Liver (tissue), 8 donors: ENCODE measurements at regions not wholly inside any gene's neighbourhood (a gene's known extent, or its start where the extent isn't known, plus 50 kb on each side); places are given as distances from the start of the nearest gene placed in this dataset.

Experiments used
- DNase-seq: peaks from one replicate; pipeline ENCODE4 v3.0.0-alpha.2; 2017; ENCODE audit warnings: low spot score
- H3K27ac ChIP-seq, 2 donors: one replicate each; pipeline ENCODE4 v1.7.0; 2013; ENCODE audit warnings: inconsistent platforms in 2 of 2, low read length in 2 of 2, control low read depth in 1 of 2, low read depth in 1 of 2, mild to moderate bottlenecking in 1 of 2
- H3K27me3 ChIP-seq, 4 donors: one replicate each; pipeline versions ENCODE4 v1.6.1 to v1.7.0; 2013; ENCODE audit warnings: low read length in 3 of 4, inconsistent platforms in 1 of 4, mild to moderate bottlenecking in 1 of 4, moderate library complexity in 1 of 4; ENCODE audit not compliant: control insufficient read depth in 4 of 4, insufficient read depth in 4 of 4
- H3K36me3 ChIP-seq, 4 donors: one replicate each; pipeline versions ENCODE4 v1.6.1 to v1.7.0; 2013; ENCODE audit warnings: low read length in 3 of 4, mild to moderate bottlenecking in 3 of 4, low read depth in 1 of 4, moderate library complexity in 1 of 4; ENCODE audit not compliant: control insufficient read depth in 4 of 4, insufficient read depth in 3 of 4
- H3K4me1 ChIP-seq, 4 donors: one replicate each; pipeline versions ENCODE4 v1.6.1 to v1.7.0; 2013; ENCODE audit warnings: low read length in 3 of 4, mild to moderate bottlenecking in 3 of 4, moderate library complexity in 1 of 4; ENCODE audit not compliant: control insufficient read depth in 4 of 4, insufficient read depth in 4 of 4
- H3K4me3 ChIP-seq, 3 donors: one replicate each; pipeline versions ENCODE4 v1.6.1 to v1.7.0; 2013; ENCODE audit warnings: low read length in 3 of 3, control low read depth in 1 of 3, low read depth in 1 of 3, mild to moderate bottlenecking in 1 of 3
- H3K9ac ChIP-seq, 2 donors: one replicate each; pipeline ENCODE4 v1.7.0; 2013; ENCODE audit warnings: low read length in 2 of 2, mild to moderate bottlenecking in 2 of 2, moderate library complexity in 2 of 2, control low read depth in 1 of 2, low read depth in 1 of 2
- H3K9me3 ChIP-seq, 4 donors: one replicate each; pipeline versions ENCODE4 v1.6.1 to v1.7.0; 2013; ENCODE audit warnings: low read length in 3 of 4; ENCODE audit not compliant: control insufficient read depth in 4 of 4
- ATF3 ChIP-seq: IDR thresholded peaks from 2 replicates; pipeline ENCODE4 v1.6.1; 2016; ENCODE audit warnings: antibody characterized with exemption
- CTCF ChIP-seq: fragments of 150-350 bp; IDR thresholded peaks from 2 replicates; pipeline ENCODE4 v1.5.1; 2017; ENCODE audit warnings: improper control_type of control experiment, low read depth, low read length; ENCODE audit not compliant: missing input control
- EGR1 ChIP-seq, 2 donors: IDR thresholded peaks; 2 replicates each; pipeline ENCODE4 v1.6.1; 2016 to 2018; ENCODE audit warnings: antibody characterized with exemption in 2 of 2, low read depth in 2 of 2
- FOXA1 ChIP-seq: IDR thresholded peaks from 2 replicates; pipeline ENCODE4 v1.6.1; 2016; ENCODE audit warnings: antibody characterized with exemption
- FOXA2 ChIP-seq: IDR thresholded peaks from 2 replicates; pipeline ENCODE4 v1.6.1; 2016; ENCODE audit warnings: antibody characterized with exemption
- GABPA ChIP-seq, 2 donors: IDR thresholded peaks in 1 of 2; conservative IDR thresholded peaks in 1 of 2; 2 replicates each; pipeline ENCODE4 v1.6.1; 2016; ENCODE audit warnings: antibody characterized with exemption in 2 of 2, mild to moderate bottlenecking in 1 of 2, moderate library complexity in 1 of 2
- HNF4A ChIP-seq, 2 donors: conservative IDR thresholded peaks; 2 replicates each; pipeline ENCODE4 v1.6.1; 2016; ENCODE audit warnings: antibody characterized with exemption in 2 of 2, mild to moderate bottlenecking in 2 of 2
- HNF4G ChIP-seq: IDR thresholded peaks from 2 replicates; pipeline ENCODE4 v1.6.1; 2016; ENCODE audit warnings: antibody characterized with exemption
- JUND ChIP-seq, 2 donors: IDR thresholded peaks; 2 replicates each; pipeline ENCODE4 v1.6.1; 2016; ENCODE audit warnings: antibody characterized with exemption in 2 of 2
- MAX ChIP-seq: IDR thresholded peaks from 2 replicates; pipeline ENCODE4 v1.6.1; 2016; ENCODE audit warnings: antibody characterized with exemption
- NR2F2 ChIP-seq: IDR thresholded peaks from 2 replicates; pipeline ENCODE4 v1.6.1; 2016; ENCODE audit warnings: antibody characterized with exemption
- RAD21 ChIP-seq, 2 donors: IDR thresholded peaks; 2 replicates each; pipeline ENCODE4 v1.6.1; 2016; ENCODE audit warnings: antibody characterized with exemption in 2 of 2, mild to moderate bottlenecking in 2 of 2
- REST ChIP-seq: IDR thresholded peaks from 2 replicates; pipeline ENCODE4 v1.6.1; 2016; ENCODE audit warnings: antibody characterized with exemption, mild to moderate bottlenecking
- RXRA ChIP-seq, 2 donors: IDR thresholded peaks; 2 replicates each; pipeline ENCODE4 v1.6.1; 2017 to 2018; ENCODE audit warnings: antibody characterized with exemption in 2 of 2, mild to moderate bottlenecking in 1 of 2
- SP1 ChIP-seq: IDR thresholded peaks from 2 replicates; pipeline ENCODE4 v1.6.1; 2018; ENCODE audit warnings: antibody characterized with exemption, mild to moderate bottlenecking
- TAF1 ChIP-seq: conservative IDR thresholded peaks from 2 replicates; pipeline ENCODE4 v1.6.1; 2016; ENCODE audit warnings: antibody characterized with exemption, mild to moderate bottlenecking
- YY1 ChIP-seq: IDR thresholded peaks from 2 replicates; pipeline ENCODE4 v1.6.1; 2016; ENCODE audit warnings: antibody characterized with exemption, mild to moderate bottlenecking
- WGBS: extraction: QIAGEN DNeasy Blood & Tissue Kit; methylation state at CpG from one replicate; pipeline ENCODE4 v1.1.7; 2013; 5-methylcytosine and 5-hydroxymethylcytosine counted together
- TF ChIP-seq, protein P1 (sequence below): IDR thresholded peaks from 2 replicates; pipeline ENCODE4 v1.6.1; 2016; ENCODE audit warnings: antibody characterized with exemption
- donor health status: healthy.
- donor health status: healthy.
- donor health status: healthy.
- donor health status: healthy.
- donor health status: healthy.

- no peaks in the 10 kb centered on the region for H3K36me3 ChIP-seq
- H3K27ac ChIP-seq: no peak overlapping the region
- H3K4me3 ChIP-seq: no peak overlapping the region
- H3K27me3 ChIP-seq: no peaks in the 10 kb centered on the region
- H3K9me3 ChIP-seq: no peaks in the 10 kb centered on the region
- TF ChIP-seq HNF4G (no peak), RXRA (IDR thresholded peaks at IDR 0.05) (no peak), REST (no peak), EGR1 (IDR thresholded peaks at IDR 0.05; ENCODE audit: low read depth in 2 of 2) (no peak), MAX (no peak), YY1 (no peak), ATF3 (no peak), GABPA (IDR thresholded peaks at IDR 0.05 in 1 of 2, conservative IDR thresholded peaks at IDR 0.05 in 1 of 2) (no peak), RAD21 (IDR thresholded peaks at IDR 0.05) (no peak), HNF4A (conservative IDR thresholded peaks at IDR 0.05) (no peak), FOXA1 (no peak), NR2F2 (no peak), CTCF (no peak), FOXA2 (no peak), TAF1 (no peak), SP1 (no peak), JUND (IDR thresholded peaks at IDR 0.05) (no peak)
- TF ChIP-seq, protein P1, sequence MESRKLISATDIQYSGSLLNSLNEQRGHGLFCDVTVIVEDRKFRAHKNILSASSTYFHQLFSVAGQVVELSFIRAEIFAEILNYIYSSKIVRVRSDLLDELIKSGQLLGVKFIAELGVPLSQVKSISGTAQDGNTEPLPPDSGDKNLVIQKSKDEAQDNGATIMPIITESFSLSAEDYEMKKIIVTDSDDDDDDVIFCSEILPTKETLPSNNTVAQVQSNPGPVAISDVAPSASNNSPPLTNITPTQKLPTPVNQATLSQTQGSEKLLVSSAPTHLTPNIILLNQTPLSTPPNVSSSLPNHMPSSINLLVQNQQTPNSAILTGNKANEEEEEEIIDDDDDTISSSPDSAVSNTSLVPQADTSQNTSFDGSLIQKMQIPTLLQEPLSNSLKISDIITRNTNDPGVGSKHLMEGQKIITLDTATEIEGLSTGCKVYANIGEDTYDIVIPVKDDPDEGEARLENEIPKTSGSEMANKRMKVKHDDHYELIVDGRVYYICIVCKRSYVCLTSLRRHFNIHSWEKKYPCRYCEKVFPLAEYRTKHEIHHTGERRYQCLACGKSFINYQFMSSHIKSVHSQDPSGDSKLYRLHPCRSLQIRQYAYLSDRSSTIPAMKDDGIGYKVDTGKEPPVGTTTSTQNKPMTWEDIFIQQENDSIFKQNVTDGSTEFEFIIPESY: no peak
- no peak for DNase-seq
- no peak overlapping the region for H3K9ac ChIP-seq
- WGBS: 90% methylated on average over 13 of the region's 13 CpGs
- peaks cover 0 to 4% (median 1%) of the 10 kb centered on the region in 4 donors for H3K4me1 ChIP-seq
Observed at GRCh38 chr2:205857520-205858237, 175.4 kb downstream of the NRP2 start.
